SK-N-SH (cell line): ENCODE measurements at regions not wholly inside any gene's neighbourhood (a gene's known extent, or its start where the extent isn't known, plus 50 kb on each side); places are given as distances from the start of the nearest gene placed in this dataset.

Source experiments
- CTCF ChIA-PET: fragments of 300-600, 350-600 bp; formaldehyde crosslinking; extraction: SDS; loops from one replicate; lab custom pipeline; 2021; lab: Yijun Ruan, JAX
- POLR2A ChIA-PET: fragments of 350-600 bp; sonication (Branson Sonifier 250); formaldehyde crosslinking; extraction: SDS; loops from one replicate; lab custom pipeline; 2020; ENCODE audit warnings: antibody characterized with exemption, inconsistent platforms; lab: Yijun Ruan, JAX
- DNase-seq: peaks from one replicate; pipeline ENCODE4 v3.0.0; 2012
- H2AFZ ChIP-seq: fragments of 200-600 bp; sonication (generic); 2 replicates; pipeline ENCODE4 v1.8.1; 2016; ENCODE audit warnings: antibody characterized with exemption, mild to moderate bottlenecking, low read depth
- H3F3A ChIP-seq: fragments of 200-600 bp; sonication (generic); replicated peaks from 2 replicates; pipeline ENCODE3; 2016; ENCODE audit warnings: antibody characterized with exemption, mild to moderate bottlenecking; ENCODE audit not compliant: insufficient read depth
- H3K27ac ChIP-seq, 2 experiments: fragments of 200-500 bp in 1 of 2; fragments of 200-600 bp in 1 of 2; sonication (Bioruptor generic) in 1 of 2; sonication (generic), shearing (Covaris generic) in 1 of 2; 2 replicates each; pipeline versions ENCODE4 v1.5.1 to v1.6.1; 2014 to 2016; ENCODE audit warnings: low read depth in 2 of 2, inconsistent platforms in 1 of 2, low read length in 1 of 2, mild to moderate bottlenecking in 1 of 2, mixed read lengths in 1 of 2
- H3K27me3 ChIP-seq: fragments of 200-600 bp; sonication (generic), shearing (Covaris generic); 2 replicates; pipeline ENCODE4 v1.6.1; 2016; ENCODE audit warnings: mixed run types; ENCODE audit not compliant: insufficient read depth
- H3K36me3 ChIP-seq, 2 experiments: fragments of 200-500 bp in 1 of 2; fragments of 200-600 bp in 1 of 2; sonication (Bioruptor generic) in 1 of 2; sonication (generic) in 1 of 2; replicated peaks in 1 of 2; 2 replicates each; pipeline versions ENCODE3 to v1.5.1; 2014 to 2016; ENCODE audit warnings: low read length in 1 of 2, mild to moderate bottlenecking in 1 of 2; ENCODE audit not compliant: insufficient read depth in 2 of 2, control insufficient read depth in 1 of 2
- H3K4me1 ChIP-seq, 2 experiments: fragments of 200-500 bp in 1 of 2; fragments of 200-600 bp in 1 of 2; sonication (Bioruptor generic) in 1 of 2; sonication (generic), shearing (Covaris generic) in 1 of 2; 2 replicates each; pipeline versions ENCODE4 v1.5.1 to v1.6.1; 2014 to 2016; ENCODE audit warnings: low read depth in 1 of 2, low read length in 1 of 2, mixed run types in 1 of 2; ENCODE audit not compliant: insufficient read depth in 2 of 2, control insufficient read depth in 1 of 2
- H3K4me2 ChIP-seq: fragments of 200-600 bp; sonication (generic), shearing (Covaris generic); 2 replicates; pipeline ENCODE4 v1.6.1; 2017; ENCODE audit warnings: mixed run types
- H3K4me3 ChIP-seq, 2 experiments: fragments of 200-500 bp in 1 of 2; fragments of 200-600 bp in 1 of 2; sonication (Bioruptor generic) in 1 of 2; sonication (generic), shearing (Covaris generic) in 1 of 2; 2 replicates each; pipeline versions ENCODE4 v1.5.1 to v1.8.1; 2014 to 2016; ENCODE audit warnings: low read depth in 2 of 2, inconsistent platforms in 1 of 2, low read length in 1 of 2, mild to moderate bottlenecking in 1 of 2, mixed read lengths in 1 of 2, moderate library complexity in 1 of 2
- H3K79me2 ChIP-seq: fragments of 200-600 bp; sonication (generic); 2 replicates; pipeline ENCODE4 v1.8.1; 2017; ENCODE audit warnings: mild to moderate bottlenecking; ENCODE audit not compliant: insufficient read depth
- H3K9ac ChIP-seq: fragments of 200-600 bp; sonication (generic); 2 replicates; pipeline ENCODE4 v1.6.1; 2017; ENCODE audit warnings: mixed run types
- H3K9me2 ChIP-seq: fragments of 200-600 bp; sonication (generic); 2 replicates; pipeline ENCODE4 v1.6.1; 2017; ENCODE audit warnings: mixed run types
- H3K9me3 ChIP-seq: fragments of 200-600 bp; sonication (generic); 2 replicates; pipeline ENCODE4 v1.6.1; 2017; ENCODE audit warnings: mixed run types, mild to moderate bottlenecking, moderate library complexity
- H4K20me1 ChIP-seq: fragments of 200-600 bp; sonication (generic); 2 replicates; pipeline ENCODE4 v1.6.1; 2017; ENCODE audit warnings: mild to moderate bottlenecking, mixed run types; ENCODE audit not compliant: insufficient read depth
- CTCF ChIP-seq: fragments of 200-600 bp; sonication (generic); IDR thresholded peaks from 2 replicates; pipeline ENCODE4 v1.6.1; 2017; ENCODE audit warnings: antibody characterized with exemption, mild to moderate bottlenecking, moderate library complexity
- ELF1 ChIP-seq: IDR thresholded peaks from 2 replicates; pipeline ENCODE4 v1.4.0; 2012
- EP300 ChIP-seq, 2 experiments: IDR thresholded peaks; 2 replicates each; pipeline versions ENCODE4 v1.4.0 to v1.6.1; 2012; ENCODE audit warnings: borderline replicate concordance in 1 of 2, low read depth in 1 of 2, low read length in 1 of 2
- FOXM1 ChIP-seq: IDR thresholded peaks from 2 replicates; pipeline ENCODE4 v1.4.0; 2012; ENCODE audit warnings: low read depth, mild to moderate bottlenecking
- GABPA ChIP-seq: IDR thresholded peaks from 2 replicates; pipeline ENCODE4 v1.4.0; 2012; ENCODE audit warnings: low read depth, mild to moderate bottlenecking
- MAX ChIP-seq: IDR thresholded peaks from 2 replicates; pipeline ENCODE4 v1.4.0; 2012; ENCODE audit warnings: low read depth
- MEF2A ChIP-seq: IDR thresholded peaks from 2 replicates; pipeline ENCODE4 v1.4.0; 2012; ENCODE audit warnings: low read depth, borderline replicate concordance
- NRF1 ChIP-seq: IDR thresholded peaks from 2 replicates; pipeline ENCODE4 v1.6.1; 2012; ENCODE audit warnings: low read depth, mild to moderate bottlenecking, low read length
- PBX3 ChIP-seq: IDR thresholded peaks from 2 replicates; pipeline ENCODE4; 2012
- RAD21 ChIP-seq: IDR thresholded peaks from 2 replicates; pipeline ENCODE4 v1.6.1; 2012; ENCODE audit warnings: mild to moderate bottlenecking, low read length
- REST ChIP-seq: IDR thresholded peaks from 2 replicates; pipeline ENCODE4 v1.6.1; 2012; ENCODE audit warnings: mild to moderate bottlenecking, low read depth, low read length, moderate library complexity
- RFX5 ChIP-seq: IDR thresholded peaks from 2 replicates; pipeline ENCODE4 v1.6.1; 2012; ENCODE audit warnings: mild to moderate bottlenecking, improper control_type of control experiment, low read length
- SIN3A ChIP-seq: IDR thresholded peaks from 2 replicates; pipeline ENCODE4 v1.6.1; 2012; ENCODE audit warnings: low read depth, mild to moderate bottlenecking, low read length, moderate library complexity, borderline replicate concordance
- TAF1 ChIP-seq: IDR thresholded peaks from 2 replicates; pipeline ENCODE4 v1.6.1; 2012; ENCODE audit warnings: low read depth, mild to moderate bottlenecking, low read length, moderate library complexity, borderline replicate concordance
- TEAD4 ChIP-seq: IDR thresholded peaks from 2 replicates; pipeline ENCODE4 v1.4.0; 2012; ENCODE audit warnings: mild to moderate bottlenecking, borderline replicate concordance; ENCODE audit not compliant: insufficient read depth
- WGBS: methylation state at CpG from one replicate; pipeline ENCODE4 v1.1.6; 2017; ENCODE audit warnings: low lambda C conversion rate; 5-methylcytosine and 5-hydroxymethylcytosine counted together

GRCh38 chr16:88298181-88298832 is 84.5 kb upstream of the ZNF469 start (continued):
- TF ChIP-seq MAX (no peak), RAD21 (no peak), FOXM1 (no peak), EP300 (IDR thresholded peaks at IDR 0.05; ENCODE audit: borderline replicate concordance in 1 of 2, low read depth in 1 of 2, low read length in 1 of 2) (no peak), TEAD4 (no peak)
- TF ChIP-seq, all 33 proteins: peak for 0

GRCh38 chr16:88298833-88299745 is 83.7 kb upstream of the ZNF469 start:
- Histone ChIP-seq H3K79me2 (no peaks in the 10 kb centered on the region), H3K4me3 (no peak overlapping the region), H3F3A (peaks cover 7% of the 10 kb centered on the region), H3K9me3 (no peaks in the 10 kb centered on the region), H3K4me2 (no peak overlapping the region)
- 90% methylated on average over 7 of the region's 14 CpGs for WGBS
- TF ChIP-seq ELF1 (no peak), PBX3 (no peak), SIN3A (no peak), EP300 (IDR thresholded peaks at IDR 0.05; ENCODE audit: borderline replicate concordance in 1 of 2, low read depth in 1 of 2, low read length in 1 of 2) (no peak), RFX5 (no peak), REST (no peak; the same call in 1 of the 2 replicates), CTCF (no peak), MEF2A (no peak), GABPA (no peak), TAF1 (no peak), RAD21 (no peak), MAX (no peak), NRF1 (no peak)
- TF ChIP-seq, all 33 proteins: peak for 0
- no peak overlapping the region for H2AFZ ChIP-seq
- DNase-seq, result no peak
- CTCF ChIA-PET, result interaction anchor here (0.7 kb wide), 1 partner anchor 12 kb away, joined by 3 read pairs; no protein-coding TSS in a partner anchor
- H3K9ac ChIP-seq, result no peak overlapping the region; the same call in 1 of the 2 replicates
- H3K27me3 ChIP-seq, result no peaks in the 10 kb centered on the region
- no peaks in the 10 kb centered on the region for H3K9me2 ChIP-seq
- no peak overlapping the region for H3K27ac ChIP-seq
- peaks cover 8 to 54% of the 10 kb centered on the region in 2 experiments; a peak in 2 of 4 replicates for H3K4me1 ChIP-seq
- no peaks in the 10 kb centered on the region for H3K36me3 ChIP-seq
- POLR2A ChIA-PET, result no interaction called here
- H4K20me1 ChIP-seq, result no peaks in the 10 kb centered on the region
